ENCODE measurements at regions not wholly inside any gene's neighbourhood (a gene's known extent, or its start where the extent isn't known, plus 50 kb on each side); places are given as distances from the start of the nearest gene placed in this dataset.

DNA sequence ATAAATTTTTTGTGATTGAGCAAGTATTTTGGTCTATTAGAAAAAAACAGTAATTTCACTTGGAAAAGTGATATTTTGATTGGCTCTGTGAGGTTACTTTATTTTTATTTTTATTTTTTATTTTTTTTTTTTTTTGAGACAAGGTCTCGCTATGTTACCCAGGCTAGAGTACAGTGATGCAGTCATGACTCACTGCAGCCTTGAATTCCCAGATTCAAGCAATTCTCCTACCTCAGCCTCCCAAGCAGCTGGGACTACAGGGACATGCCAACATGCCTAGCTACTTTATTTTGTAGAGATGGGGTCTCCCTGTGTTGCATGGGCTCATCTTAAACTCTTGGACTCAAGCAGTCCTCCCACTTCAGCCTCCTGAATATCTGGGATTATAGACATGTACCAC lies 60.9 kb upstream of the MGAT5 start:
- no peak for DNase-seq

DNA sequence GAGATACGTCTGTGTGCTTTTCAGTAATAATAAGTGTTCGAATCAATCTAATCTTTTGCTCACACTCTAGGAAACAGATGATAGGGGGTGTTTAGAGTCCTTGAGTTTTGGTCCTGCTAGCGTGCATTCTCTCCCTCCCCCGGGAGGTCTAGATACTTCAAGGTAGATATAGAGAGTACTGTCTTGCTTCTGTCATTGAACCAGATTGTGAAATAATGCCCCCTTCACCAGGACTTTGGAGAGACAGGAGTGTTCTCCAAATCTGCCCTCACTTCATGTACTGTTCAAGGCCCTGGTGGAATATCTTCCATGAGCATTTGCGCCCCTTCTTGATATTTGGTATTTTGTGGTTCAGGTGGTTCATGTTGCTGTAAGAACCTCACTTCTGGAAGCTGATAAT lies 59.4 kb upstream of the MGAT5 start:
- DNase-seq = no peak

DNA sequence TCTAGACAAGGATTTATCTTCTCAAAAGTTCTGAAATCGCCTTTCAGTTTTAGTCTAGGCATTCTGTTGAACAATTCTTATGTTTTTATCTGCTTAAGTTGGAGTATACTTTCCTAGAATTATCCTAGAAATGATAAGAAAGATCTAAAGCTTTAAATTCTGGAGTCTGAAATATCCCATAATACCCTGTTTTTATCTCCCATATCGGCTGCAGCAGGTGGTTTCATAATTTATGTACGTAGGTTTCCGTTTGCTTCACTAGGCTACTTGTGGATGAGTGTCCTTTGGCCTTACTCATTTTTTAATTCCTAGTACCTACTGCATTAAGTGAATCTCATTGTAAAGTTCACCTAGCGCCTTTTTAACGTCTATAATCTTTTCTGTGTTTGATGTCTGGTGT lies 58.5 kb upstream of the MGAT5 start:
- DNase-seq = no peak

DNA sequence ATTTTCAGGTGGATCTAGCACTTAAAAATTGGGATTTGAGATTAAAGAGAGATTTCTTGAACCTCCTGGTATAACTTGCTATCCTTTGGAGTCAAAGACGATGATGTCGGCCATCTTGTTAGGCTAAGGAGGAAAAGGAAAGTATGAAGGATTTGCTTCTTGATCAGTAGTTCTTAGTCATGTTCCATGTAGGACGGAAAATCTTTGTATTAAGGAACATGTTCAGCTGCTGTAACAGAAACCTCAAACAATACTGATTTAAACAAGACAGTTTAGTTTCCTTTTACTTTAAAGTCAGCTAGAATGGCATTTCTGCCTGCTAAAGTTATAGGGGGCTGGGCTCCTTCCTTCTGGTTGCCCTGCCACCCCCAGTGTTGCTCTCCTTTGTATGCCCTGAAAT lies 56.4 kb upstream of the MGAT5 start:
- DNase-seq = no peak

DNA sequence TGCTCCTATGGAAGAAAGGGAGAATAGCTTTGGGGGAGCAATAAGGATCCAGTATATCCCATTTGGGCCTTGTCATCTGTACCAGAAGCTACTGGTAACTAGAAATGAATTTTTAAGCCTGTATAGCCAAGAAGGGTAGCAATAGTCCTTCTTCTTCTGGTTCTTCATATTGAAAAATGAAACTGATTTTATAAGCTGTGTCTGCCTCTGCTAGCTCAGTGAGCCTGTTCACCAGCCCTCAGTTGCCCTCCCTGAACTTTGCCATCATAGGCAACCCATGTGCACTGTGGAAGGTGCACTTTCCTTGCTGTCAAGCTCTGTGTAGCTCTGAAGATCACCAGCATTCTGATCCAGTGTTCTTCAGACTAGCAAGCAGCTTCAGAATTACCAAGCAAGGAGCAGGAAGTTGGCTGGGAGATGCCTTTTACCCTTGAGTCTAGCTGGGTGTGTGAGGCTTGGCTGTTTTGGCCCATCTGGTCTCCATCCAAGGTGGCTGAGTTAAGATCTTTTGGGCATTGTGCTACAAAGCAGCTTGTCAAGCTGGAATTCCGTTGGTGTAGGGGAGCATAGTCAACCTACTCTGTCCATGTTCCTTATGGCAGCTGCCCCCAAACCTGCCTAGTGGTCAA lies 55.8 kb upstream of the MGAT5 start:
- DNase-seq = no peak

DNA sequence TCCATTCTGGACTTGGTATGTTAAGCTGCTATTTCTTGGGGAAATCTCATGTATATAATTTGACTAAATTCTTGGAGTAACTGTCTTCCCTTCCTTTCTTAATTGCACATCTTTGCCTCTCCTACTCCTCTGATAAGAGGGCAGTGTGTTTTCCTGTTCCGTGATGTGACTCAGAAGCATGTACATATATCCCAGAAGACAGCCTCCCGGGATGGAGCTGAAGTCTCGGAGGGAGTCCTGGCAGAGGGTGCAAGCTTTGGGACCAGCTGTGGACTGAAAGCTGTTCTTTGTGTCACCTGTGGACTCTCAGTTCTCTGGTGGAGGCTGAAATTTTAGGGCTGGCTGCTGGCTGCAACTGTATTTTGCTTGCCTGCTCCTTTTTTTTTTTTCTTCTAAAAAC lies 54.7 kb upstream of the MGAT5 start:
- DNase-seq = no peak

DNA sequence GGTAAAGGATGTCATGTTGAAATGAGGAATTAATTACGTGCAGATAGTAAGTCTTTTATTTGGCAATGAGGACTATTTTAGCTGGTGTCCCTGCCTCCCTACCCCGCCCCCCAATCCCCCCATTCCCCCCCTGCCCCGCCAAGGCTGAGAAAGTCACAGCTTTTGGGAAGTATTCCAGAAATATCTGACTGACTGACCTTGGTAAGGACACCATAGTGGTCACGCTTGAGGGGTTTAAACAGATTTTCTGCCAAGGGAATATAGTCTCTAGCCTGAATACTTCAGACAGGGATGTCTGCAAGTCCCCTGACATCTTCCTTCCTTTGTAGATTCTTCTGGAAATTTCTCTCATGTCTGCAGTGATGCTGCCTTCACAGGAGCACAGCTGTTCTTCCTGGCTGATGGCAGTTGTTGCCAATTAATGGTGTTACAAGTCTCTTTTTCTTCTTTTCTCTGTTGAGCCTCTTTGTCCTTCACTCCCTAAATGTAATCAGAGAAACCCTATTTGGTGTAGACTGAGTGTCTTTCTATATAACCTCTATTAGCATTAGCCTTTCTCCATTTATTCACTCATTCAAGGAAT lies 53.7 kb upstream of the MGAT5 start:
- no peak for DNase-seq

DNA sequence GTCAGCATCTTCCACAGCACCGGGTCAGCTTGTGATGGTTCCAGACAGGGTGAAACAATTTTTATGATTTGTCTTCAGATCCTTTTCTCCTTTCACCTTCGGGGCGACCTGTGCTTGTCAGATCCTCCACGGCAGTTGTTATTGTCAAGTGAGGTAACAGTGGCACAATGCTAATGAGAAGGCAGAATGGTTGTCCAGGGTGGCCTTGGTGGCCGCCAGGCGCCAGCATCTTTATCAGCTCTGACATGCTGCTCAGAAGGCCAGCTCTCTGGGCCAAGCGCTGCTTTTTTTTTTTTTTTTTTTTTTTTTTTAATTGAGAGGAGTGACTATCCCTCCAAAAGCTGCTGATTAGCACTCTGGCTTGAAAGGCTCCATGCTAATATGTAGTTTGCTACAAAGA lies 52.3 kb upstream of the MGAT5 start:
- no peak for DNase-seq

DNA sequence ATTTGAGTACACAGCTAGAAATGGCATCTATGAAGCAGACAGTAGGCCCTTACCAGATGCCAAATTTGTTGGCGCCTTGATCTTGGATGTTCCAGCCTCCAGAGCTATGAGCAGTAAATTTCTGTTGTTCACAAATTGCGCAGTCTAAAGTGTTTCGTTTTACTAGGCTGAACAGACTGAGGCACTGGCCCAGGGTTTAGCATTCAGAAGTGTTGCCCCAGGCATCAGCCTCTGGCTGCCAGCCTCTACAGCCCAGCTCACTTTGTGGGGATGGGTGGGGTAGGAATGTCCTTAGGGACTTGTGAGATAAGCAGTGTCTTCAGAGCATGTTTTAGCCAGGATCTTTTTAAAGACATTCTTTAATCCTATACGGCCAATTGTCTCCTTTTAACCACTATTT lies 51.5 kb upstream of the MGAT5 start:
- no peak for DNase-seq

DNA sequence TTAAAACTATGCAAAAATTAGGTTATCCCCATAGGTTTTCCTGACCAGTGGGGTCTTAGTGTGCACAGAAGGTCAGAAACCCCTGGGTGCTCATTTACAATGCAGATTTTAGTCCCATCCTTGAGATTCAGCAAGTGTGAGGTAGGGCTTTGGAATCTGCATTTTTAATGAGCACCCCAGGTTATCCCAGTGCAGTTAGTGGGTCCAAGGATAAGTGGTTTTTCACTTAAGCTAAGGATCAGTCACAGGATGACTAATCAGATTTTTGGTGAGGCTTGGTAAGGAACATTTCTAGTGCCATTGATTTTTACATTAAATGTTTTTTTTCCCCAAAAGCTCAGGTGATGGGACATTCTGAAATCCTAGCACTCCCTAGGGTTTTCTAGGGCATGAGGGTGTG lies 50.7 kb upstream of the MGAT5 start:
- no peak for DNase-seq

All from amniotic stem cell (primary cell).